ENCODE measurements at regions not wholly inside any gene's neighbourhood (a gene's known extent, or its start where the extent isn't known, plus 50 kb on each side); places are given as distances from the start of the nearest gene placed in this dataset.

- Histone ChIP-seq H3K27me3 (ENCODE audit: low read length) (peaks cover 13% of the 10 kb centered on the region), H3K9me3 (ENCODE audit: low read length) (no peaks in the 10 kb centered on the region), H3K9me2 (replicated peaks; ENCODE audit: low read length) (no peaks in the 10 kb centered on the region), H3K4me2 (ENCODE audit: low read length) (no peak overlapping the region), H3K4me1 (ENCODE audit: insufficient read depth, low read length) (no peaks in the 10 kb centered on the region), H4K20me1 (ENCODE audit: low read length) (no peaks in the 10 kb centered on the region), H3K79me2 (ENCODE audit: low read length) (no peaks in the 10 kb centered on the region), H3F3A (ENCODE audit: low read length, unreplicated experiment) (no peaks in the 10 kb centered on the region), H3K36me3 (ENCODE audit: low read depth, low read length) (no peaks in the 10 kb centered on the region), H3K27ac (ENCODE audit: low read length) (no peak overlapping the region), H3K4me3 (ENCODE audit: low read length) (no peak overlapping the region), H3K9ac (ENCODE audit: low read length) (no peak overlapping the region), H2AFZ (ENCODE audit: low read length) (no peak overlapping the region)
- ATAC-seq (no peak), DNase-seq (no peak)
- CTCF ChIA-PET: no interaction called here
- POLR2A ChIA-PET (ENCODE audit: unreplicated experiment): no interaction called here
- intact Hi-C loops (cut with micrococcal nuclease): no loop called here
- TF ChIP-seq CTCF (conservative IDR thresholded peaks at IDR 0.05; ENCODE audit: low read depth, low read length): no peak
- TF ChIP-seq EZH2 (IDR thresholded peaks at IDR 0.05; ENCODE audit: low read length, unreplicated experiment): no peak
- no peak for TF ChIP-seq EZH2phosphoT487 (IDR thresholded peaks at IDR 0.05; ENCODE audit: borderline replicate concordance, low read length)
- BruUV-seq (replicated peaks): no TSS peak
These were observed 53.8 kb upstream of the FOXP4 start for GRCh38 chr6:41492261-41492891.

GRCh38 chr6:41494212-41495110, 51.7 kb upstream of the FOXP4 start:
- no peak overlapping the region for H3K4me3 ChIP-seq (ENCODE audit: low read length)
- DNase-seq (no peak), ATAC-seq (no peak)
- POLR2A ChIA-PET (ENCODE audit: unreplicated experiment): interaction anchor here (0.6 kb wide), 1 partner anchor 27 kb away, joined by 17 read pairs; no protein-coding TSS in a partner anchor
- no peaks in the 10 kb centered on the region for H3K79me2 ChIP-seq (ENCODE audit: low read length)
- no peaks in the 10 kb centered on the region for H3F3A ChIP-seq (ENCODE audit: low read length, unreplicated experiment)
- H3K27ac ChIP-seq (ENCODE audit: low read length): no peak overlapping the region
- no peak overlapping the region for H3K9ac ChIP-seq (ENCODE audit: low read length)
- H3K9me3 ChIP-seq (ENCODE audit: low read length): no peaks in the 10 kb centered on the region
- H2AFZ ChIP-seq (ENCODE audit: low read length): no peak overlapping the region
- H3K4me2 ChIP-seq (ENCODE audit: low read length): no peak overlapping the region
- intact Hi-C loops (cut with micrococcal nuclease): no loop called here
- peaks cover 15% of the 10 kb centered on the region for H3K27me3 ChIP-seq (ENCODE audit: low read length)
- BruUV-seq (replicated peaks): no TSS peak
- H3K36me3 ChIP-seq (ENCODE audit: low read depth, low read length): no peaks in the 10 kb centered on the region
- CTCF ChIA-PET: no interaction called here
- H4K20me1 ChIP-seq (ENCODE audit: low read length): no peaks in the 10 kb centered on the region
- H3K9me2 ChIP-seq (replicated peaks; ENCODE audit: low read length): no peaks in the 10 kb centered on the region
- H3K4me1 ChIP-seq (ENCODE audit: insufficient read depth, low read length): no peaks in the 10 kb centered on the region
- TF ChIP-seq CTCF (conservative IDR thresholded peaks at IDR 0.05; ENCODE audit: low read depth, low read length): no peak
- TF ChIP-seq EZH2 (IDR thresholded peaks at IDR 0.05; ENCODE audit: low read length, unreplicated experiment): no peak
- TF ChIP-seq EZH2phosphoT487 (IDR thresholded peaks at IDR 0.05; ENCODE audit: borderline replicate concordance, low read length): no peak

Measured in PC-3 (cell line).